ENCODE measurements at regions not wholly inside any gene's neighbourhood (a gene's known extent, or its start where the extent isn't known, plus 50 kb on each side); places are given as distances from the start of the nearest gene placed in this dataset.
"Not testable (repeated sequence)": the region's sequence is repeated elsewhere in the genome, so short reads cannot be mapped to it uniquely, and the experiment has no call there.

GRCh38 chr2:146413086-146413610 is 1431.7 kb upstream of the ACVR2A start:
- Mint-ChIP-seq H3K36me3 (ENCODE audit: low read depth) (no peaks in the 10 kb centered on the region), H3K4me1 (no peaks in the 10 kb centered on the region), H3K27me3 (no peaks in the 10 kb centered on the region), H3K4me3 (no peak overlapping the region), H3K27ac (no peak overlapping the region), H3K9me3 (no peaks in the 10 kb centered on the region)
- CTCF ChIA-PET = no interaction called here
- POLR2A ChIA-PET = no interaction called here
- DNase-seq = no peak

GRCh38 chr2:146412625-146413024 is 1432.2 kb upstream of the ACVR2A start:
- Mint-ChIP-seq H3K4me1 (no peaks in the 10 kb centered on the region), H3K4me3 (no peak overlapping the region), H3K27me3 (no peaks in the 10 kb centered on the region), H3K9me3 (no peaks in the 10 kb centered on the region), H3K36me3 (ENCODE audit: low read depth) (no peaks in the 10 kb centered on the region), H3K27ac (no peak overlapping the region)
- ChIA-PET POLR2A (no interaction called here), CTCF (no interaction called here)
- no peak for DNase-seq

- DNase-seq; POLR2A ChIA-PET; H3K27me3 Mint-ChIP-seq; H3K4me1 Mint-ChIP-seq; CTCF ChIA-PET; H3K9me3 Mint-ChIP-seq; H3K4me3 Mint-ChIP-seq; H3K36me3 Mint-ChIP-seq (ENCODE audit: low read depth); H3K27ac Mint-ChIP-seq: not testable (repeated sequence)
Observed at GRCh38 chr2:146405402-146406309, 1439.2 kb upstream of the ACVR2A start.

- H3K36me3 Mint-ChIP-seq (ENCODE audit: low read depth); POLR2A ChIA-PET; H3K4me3 Mint-ChIP-seq; DNase-seq; CTCF ChIA-PET; H3K4me1 Mint-ChIP-seq; H3K27me3 Mint-ChIP-seq; H3K27ac Mint-ChIP-seq; H3K9me3 Mint-ChIP-seq: not testable (repeated sequence)
Observed at GRCh38 chr2:146403546-146404160, 1441.2 kb upstream of the ACVR2A start.

GRCh38 chr2:146392631-146393030 is 1452.2 kb upstream of the ACVR2A start:
- no peak overlapping the region for H3K27ac Mint-ChIP-seq
- no peaks in the 10 kb centered on the region for H3K36me3 Mint-ChIP-seq (ENCODE audit: low read depth)
- no peaks in the 10 kb centered on the region for H3K27me3 Mint-ChIP-seq
- no peaks in the 10 kb centered on the region for H3K9me3 Mint-ChIP-seq
- H3K4me1 Mint-ChIP-seq = peaks cover 1% of the 10 kb centered on the region
- POLR2A ChIA-PET = no interaction called here
- DNase-seq = no peak
- H3K4me3 Mint-ChIP-seq = no peak overlapping the region
- CTCF ChIA-PET = no interaction called here

- Mint-ChIP-seq H3K4me1 (peaks cover 1% of the 10 kb centered on the region), H3K27ac (no peak overlapping the region), H3K36me3 (ENCODE audit: low read depth) (no peaks in the 10 kb centered on the region), H3K9me3 (no peaks in the 10 kb centered on the region), H3K4me3 (no peak overlapping the region), H3K27me3 (no peaks in the 10 kb centered on the region)
- DNase-seq = no peak
- POLR2A ChIA-PET = no interaction called here
- CTCF ChIA-PET = no interaction called here
Observed at GRCh38 chr2:146392186-146392585, 1452.6 kb upstream of the ACVR2A start.

- H3K27ac Mint-ChIP-seq = no peak overlapping the region
- ChIA-PET POLR2A (no interaction called here), CTCF (no interaction called here)
- H3K36me3 Mint-ChIP-seq (ENCODE audit: low read depth) = no peaks in the 10 kb centered on the region
- peaks cover 1% of the 10 kb centered on the region for H3K4me1 Mint-ChIP-seq
- no peaks in the 10 kb centered on the region for H3K9me3 Mint-ChIP-seq
- H3K27me3 Mint-ChIP-seq = no peaks in the 10 kb centered on the region
- DNase-seq = no peak
- H3K4me3 Mint-ChIP-seq = no peak overlapping the region
Observed at GRCh38 chr2:146388757-146389156, 1456.1 kb upstream of the ACVR2A start.

GRCh38 chr2:146386096-146386495 is 1458.7 kb upstream of the ACVR2A start:
- no peaks in the 10 kb centered on the region for H3K36me3 Mint-ChIP-seq (ENCODE audit: low read depth)
- no peak overlapping the region for H3K4me3 Mint-ChIP-seq
- H3K4me1 Mint-ChIP-seq = no peaks in the 10 kb centered on the region
- no peaks in the 10 kb centered on the region for H3K27me3 Mint-ChIP-seq
- CTCF ChIA-PET = no interaction called here
- no peaks in the 10 kb centered on the region for H3K9me3 Mint-ChIP-seq
- no peak for DNase-seq
- POLR2A ChIA-PET = no interaction called here
- H3K27ac Mint-ChIP-seq = no peak overlapping the region

- no peaks in the 10 kb centered on the region for H3K27me3 Mint-ChIP-seq
- no peak overlapping the region for H3K27ac Mint-ChIP-seq
- no peak overlapping the region for H3K4me3 Mint-ChIP-seq
- no peaks in the 10 kb centered on the region for H3K36me3 Mint-ChIP-seq (ENCODE audit: low read depth)
- H3K9me3 Mint-ChIP-seq = no peaks in the 10 kb centered on the region
- POLR2A ChIA-PET = no interaction called here
- CTCF ChIA-PET = no interaction called here
- no peaks in the 10 kb centered on the region for H3K4me1 Mint-ChIP-seq
- DNase-seq = no peak
Observed at GRCh38 chr2:146385031-146385430, 1459.8 kb upstream of the ACVR2A start.

- ChIA-PET POLR2A (no interaction called here), CTCF (no interaction called here)
- no peaks in the 10 kb centered on the region for H3K4me1 Mint-ChIP-seq
- H3K27ac Mint-ChIP-seq = no peak overlapping the region
- no peaks in the 10 kb centered on the region for H3K36me3 Mint-ChIP-seq (ENCODE audit: low read depth)
- H3K27me3 Mint-ChIP-seq = no peaks in the 10 kb centered on the region
- no peak for DNase-seq
- H3K9me3 Mint-ChIP-seq = no peaks in the 10 kb centered on the region
- H3K4me3 Mint-ChIP-seq = no peak overlapping the region
Observed at GRCh38 chr2:146376511-146377064, 1468.2 kb upstream of the ACVR2A start.

GRCh38 chr2:146374505-146374904 is 1470.3 kb upstream of the ACVR2A start:
- H3K4me1 Mint-ChIP-seq = no peaks in the 10 kb centered on the region
- peaks cover 4% of the 10 kb centered on the region for H3K9me3 Mint-ChIP-seq
- POLR2A ChIA-PET = no interaction called here
- no peak overlapping the region for H3K4me3 Mint-ChIP-seq
- no peaks in the 10 kb centered on the region for H3K27me3 Mint-ChIP-seq
- no peak overlapping the region for H3K27ac Mint-ChIP-seq
- CTCF ChIA-PET = no interaction called here
- no peak for DNase-seq
- no peaks in the 10 kb centered on the region for H3K36me3 Mint-ChIP-seq (ENCODE audit: low read depth)

- H3K4me3 Mint-ChIP-seq; H3K36me3 Mint-ChIP-seq (ENCODE audit: low read depth); CTCF ChIA-PET; H3K27ac Mint-ChIP-seq; H3K9me3 Mint-ChIP-seq; DNase-seq; H3K27me3 Mint-ChIP-seq; H3K4me1 Mint-ChIP-seq; POLR2A ChIA-PET: not testable (repeated sequence)
Observed at GRCh38 chr2:146371364-146371763, 1473.5 kb upstream of the ACVR2A start.

GRCh38 chr2:146370826-146371225 is 1474.0 kb upstream of the ACVR2A start:
- ChIA-PET POLR2A (no interaction called here), CTCF (no interaction called here)
- Mint-ChIP-seq H3K4me1 (no peaks in the 10 kb centered on the region), H3K36me3 (ENCODE audit: low read depth) (no peaks in the 10 kb centered on the region), H3K27ac (no peak overlapping the region), H3K9me3 (peaks cover 6% of the 10 kb centered on the region), H3K4me3 (no peak overlapping the region), H3K27me3 (no peaks in the 10 kb centered on the region)
- no peak for DNase-seq

GRCh38 chr2:146366276-146366675 is 1478.6 kb upstream of the ACVR2A start:
- DNase-seq = no peak
- Mint-ChIP-seq H3K4me3 (no peak overlapping the region), H3K9me3 (peaks cover 6% of the 10 kb centered on the region), H3K27ac (no peak overlapping the region), H3K4me1 (no peaks in the 10 kb centered on the region), H3K36me3 (ENCODE audit: low read depth) (no peaks in the 10 kb centered on the region), H3K27me3 (no peaks in the 10 kb centered on the region)
- CTCF ChIA-PET = no interaction called here
- POLR2A ChIA-PET = no interaction called here
